A549 (cell line): ENCODE measurements at regions not wholly inside any gene's neighbourhood (a gene's known extent, or its start where the extent isn't known, plus 50 kb on each side); places are given as distances from the start of the nearest gene placed in this dataset.

Experiments used
- CHD4 ChIP-seq: fragments of 200-600 bp; sonication (generic); IDR thresholded peaks from 2 replicates; pipeline ENCODE4 v1.6.1; 2016; ENCODE audit warnings: antibody characterized with exemption, mild to moderate bottlenecking, borderline replicate concordance
- CTCF ChIP-seq: fragments of >200 bp; sonication (Bioruptor Twin); formaldehyde crosslinking; IDR thresholded peaks from 3 replicates; pipeline ENCODE4 v1.5.1; 2016
- EP300 ChIP-seq, 2 experiments: fragments of >200 bp; sonication (Bioruptor Twin); formaldehyde crosslinking; IDR thresholded peaks; 2 replicates in 1 of 2; 3 replicates in 1 of 2; pipeline ENCODE4 v1.6.1; 2016 to 2017
- PBX3 ChIP-seq: IDR thresholded peaks from 2 replicates; pipeline ENCODE4 v1.6.1; 2012
- POLR2A ChIP-seq: IDR thresholded peaks from 2 replicates; pipeline ENCODE4 v1.6.1; 2012; ENCODE audit warnings: mild to moderate bottlenecking, low read length
- POLR2AphosphoS2 ChIP-seq: conservative IDR thresholded peaks from 2 replicates; pipeline ENCODE4 v1.6.1; 2012; ENCODE audit warnings: low read length, improper control_type of control experiment, inconsistent platforms
- RCOR1 ChIP-seq: fragments of 150-350 bp; IDR thresholded peaks from 2 replicates; pipeline ENCODE4 v1.6.1; 2014; ENCODE audit warnings: antibody characterized with exemption, low read length, low read depth
- REST ChIP-seq: fragments of 200-600 bp; sonication (generic); IDR thresholded peaks from 2 replicates; pipeline ENCODE4 v1.6.1; 2016; ENCODE audit warnings: antibody characterized with exemption, mild to moderate bottlenecking, moderate library complexity
- RFX5 ChIP-seq: fragments of 450-650 bp; IDR thresholded peaks from 2 replicates; pipeline ENCODE4 v1.7.1; 2014; ENCODE audit warnings: antibody characterized with exemption, mild to moderate bottlenecking, moderate library complexity
- TP53 ChIP-seq: fragments of 250-450 bp; sonication (Bioruptor Pico); IDR thresholded peaks from 2 replicates; pipeline ENCODE4 v1.5.0; 2021; ENCODE audit warnings: mild to moderate bottlenecking, moderate library complexity
- USF2 ChIP-seq: fragments of 450-650 bp; IDR thresholded peaks from 2 replicates; pipeline ENCODE4 v1.6.1; 2014; ENCODE audit warnings: antibody characterized with exemption
- ZC3H11A ChIP-seq: fragments of 450-650 bp; IDR thresholded peaks from 2 replicates; pipeline ENCODE4 v1.6.1; 2014; ENCODE audit warnings: antibody characterized with exemption, mild to moderate bottlenecking
- ZSCAN20 ChIP-seq: fragments of 250-450 bp; sonication (Bioruptor Pico); IDR thresholded peaks from 2 replicates; pipeline ENCODE4 v1.8.0; 2022; ENCODE audit warnings: mild to moderate bottlenecking, moderate library complexity

- TF ChIP-seq POLR2A (no peak), TP53 (CRISPR knock-in tag) (no peak), REST (no peak), CTCF (no peak), CHD4 (no peak), USF2 (no peak), PBX3 (no peak), EP300 (IDR thresholded peaks at IDR 0.05) (no peak), ZSCAN20 (CRISPR knock-in tag) (no peak), RCOR1 (no peak), POLR2AphosphoS2 (no peak), RFX5 (no peak), ZC3H11A (no peak)
Observed at GRCh38 chr18:37694516-37694915, 128.9 kb upstream of the CELF4 start.
